ENCODE measurements at regions not wholly inside any gene's neighbourhood (a gene's known extent, or its start where the extent isn't known, plus 50 kb on each side); places are given as distances from the start of the nearest gene placed in this dataset.

DNA sequence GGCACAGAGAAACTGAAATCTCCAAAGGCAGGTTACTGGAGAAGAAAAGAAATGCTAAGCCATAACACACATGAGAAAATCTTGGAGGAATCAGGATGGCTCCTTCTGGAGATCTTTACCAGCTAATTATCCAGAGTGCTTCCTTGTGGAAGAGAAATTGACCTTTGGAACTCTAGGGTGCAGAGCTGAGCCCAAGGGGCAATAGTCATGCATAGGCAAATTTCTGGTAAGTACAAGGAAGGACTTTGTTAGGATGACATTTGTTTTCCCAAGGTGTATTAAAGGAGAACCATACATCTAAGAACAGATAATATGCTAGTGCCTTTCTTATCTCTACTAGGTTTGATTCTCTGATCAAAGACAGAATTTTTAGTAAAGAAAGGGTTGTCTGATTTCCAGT lies 670.6 kb downstream of the DHX35 start:
- in situ Hi-C loops (cut with HindIII; ENCODE audit: low pct_ligation_motif_present, low sequenced_read_pairs) = no loop called here
- DNase-seq = no peak
- Histone ChIP-seq H3K27ac (no peak overlapping the region), H3K4me3 (ENCODE audit: low read depth, low read length) (no peak overlapping the region), H3K27me3 (replicated peaks) (no peaks in the 10 kb centered on the region), H3K36me3 (replicated peaks) (no peaks in the 10 kb centered on the region)
- TF ChIP-seq, protein P1, sequence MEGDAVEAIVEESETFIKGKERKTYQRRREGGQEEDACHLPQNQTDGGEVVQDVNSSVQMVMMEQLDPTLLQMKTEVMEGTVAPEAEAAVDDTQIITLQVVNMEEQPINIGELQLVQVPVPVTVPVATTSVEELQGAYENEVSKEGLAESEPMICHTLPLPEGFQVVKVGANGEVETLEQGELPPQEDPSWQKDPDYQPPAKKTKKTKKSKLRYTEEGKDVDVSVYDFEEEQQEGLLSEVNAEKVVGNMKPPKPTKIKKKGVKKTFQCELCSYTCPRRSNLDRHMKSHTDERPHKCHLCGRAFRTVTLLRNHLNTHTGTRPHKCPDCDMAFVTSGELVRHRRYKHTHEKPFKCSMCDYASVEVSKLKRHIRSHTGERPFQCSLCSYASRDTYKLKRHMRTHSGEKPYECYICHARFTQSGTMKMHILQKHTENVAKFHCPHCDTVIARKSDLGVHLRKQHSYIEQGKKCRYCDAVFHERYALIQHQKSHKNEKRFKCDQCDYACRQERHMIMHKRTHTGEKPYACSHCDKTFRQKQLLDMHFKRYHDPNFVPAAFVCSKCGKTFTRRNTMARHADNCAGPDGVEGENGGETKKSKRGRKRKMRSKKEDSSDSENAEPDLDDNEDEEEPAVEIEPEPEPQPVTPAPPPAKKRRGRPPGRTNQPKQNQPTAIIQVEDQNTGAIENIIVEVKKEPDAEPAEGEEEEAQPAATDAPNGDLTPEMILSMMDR (IDR thresholded peaks at IDR 0.05; ENCODE audit: low read depth, low read length, missing control alignments) = no peak

DNA sequence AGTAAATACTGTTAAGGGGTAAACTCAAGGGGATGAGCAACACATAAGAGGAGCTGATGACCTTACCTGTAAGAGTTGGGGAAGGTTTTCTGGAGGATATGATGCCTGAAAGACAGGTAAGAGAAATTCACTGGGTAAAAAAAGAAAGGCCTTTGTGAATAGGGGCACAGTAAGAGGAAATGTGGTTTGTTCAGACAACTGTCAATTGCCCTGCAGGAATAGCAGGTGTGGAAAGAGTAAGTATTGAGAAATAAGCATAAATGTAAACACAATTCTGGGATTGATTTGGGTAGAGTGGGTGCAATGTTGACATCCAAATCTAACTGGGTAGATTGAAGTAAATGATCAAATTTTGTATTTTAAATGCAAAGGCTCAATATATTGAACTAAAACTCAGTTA lies 670.0 kb downstream of the DHX35 start:
- Histone ChIP-seq H3K27me3 (replicated peaks) (no peaks in the 10 kb centered on the region), H3K4me3 (ENCODE audit: low read depth, low read length) (no peak overlapping the region), H3K36me3 (replicated peaks) (no peaks in the 10 kb centered on the region), H3K27ac (no peak overlapping the region)
- no peak for DNase-seq
- in situ Hi-C loops (cut with HindIII; ENCODE audit: low pct_ligation_motif_present, low sequenced_read_pairs) = no loop called here
- TF ChIP-seq, protein P1 (IDR thresholded peaks at IDR 0.05; ENCODE audit: low read depth, low read length, missing control alignments) = no peak

DNA sequence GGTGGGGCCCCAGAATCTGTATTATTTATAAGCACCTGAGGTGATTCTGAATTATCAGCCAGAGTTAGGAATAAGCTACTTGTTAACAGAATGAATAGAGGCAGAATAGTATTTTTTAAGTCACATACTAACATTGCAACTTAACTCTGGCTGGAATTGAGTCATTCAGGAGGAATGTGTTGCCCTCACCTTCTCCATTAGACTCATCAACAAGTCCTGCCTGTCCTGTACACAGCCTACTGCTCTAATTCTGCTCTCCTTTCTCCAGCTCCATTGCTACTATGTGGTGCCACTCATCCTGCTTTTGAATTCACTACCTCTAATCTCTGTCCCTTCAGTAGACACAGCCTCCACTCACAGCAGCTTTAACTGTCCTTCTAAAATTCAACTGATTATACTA lies 669.4 kb downstream of the DHX35 start:
- Histone ChIP-seq H3K36me3 (replicated peaks) (no peaks in the 10 kb centered on the region), H3K4me3 (ENCODE audit: low read depth, low read length) (no peak overlapping the region), H3K27ac (no peak overlapping the region), H3K27me3 (replicated peaks) (no peaks in the 10 kb centered on the region)
- TF ChIP-seq, protein P1 (IDR thresholded peaks at IDR 0.05; ENCODE audit: low read depth, low read length, missing control alignments) = no peak
- peak; percentile 12 for DNase-seq
- in situ Hi-C loops (cut with HindIII; ENCODE audit: low pct_ligation_motif_present, low sequenced_read_pairs) = no loop called here

DNA sequence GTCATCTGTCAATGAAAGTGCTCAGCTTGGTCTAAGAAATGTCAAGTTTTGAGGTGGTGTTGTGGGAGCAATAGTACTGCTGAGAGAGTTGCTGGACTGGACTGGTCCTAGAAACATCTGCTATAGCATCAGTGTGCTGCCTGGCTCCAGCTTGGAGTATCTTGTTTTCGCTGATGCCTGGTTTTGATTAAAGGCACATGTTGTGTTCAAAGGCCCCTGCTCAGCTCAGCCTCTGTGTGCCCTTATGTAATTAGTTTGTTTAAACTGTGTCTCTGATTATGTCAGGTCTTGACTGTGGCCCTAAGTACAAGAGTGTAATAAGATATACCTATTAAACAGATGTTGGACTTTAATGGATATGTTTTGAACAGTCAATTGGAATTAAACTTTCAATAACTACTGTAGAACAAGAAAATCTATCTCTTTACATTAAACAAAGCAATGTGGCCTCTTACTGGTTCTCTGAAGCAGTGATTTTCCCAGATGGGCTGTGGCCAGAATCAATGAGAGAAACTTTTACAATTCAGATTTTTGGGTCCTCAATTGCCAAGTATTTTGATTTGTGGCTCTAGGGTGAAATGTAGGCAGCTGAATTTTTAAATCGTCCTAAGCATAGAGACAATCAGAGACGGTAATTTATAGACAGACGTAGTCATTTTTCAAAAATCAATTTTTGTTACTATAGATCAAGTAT lies 668.2 kb downstream of the DHX35 start:
- no peak for DNase-seq
- in situ Hi-C loops (cut with HindIII; ENCODE audit: low pct_ligation_motif_present, low sequenced_read_pairs) = no loop called here
- no peak overlapping the region for H3K27ac ChIP-seq
- no peak overlapping the region for H3K4me3 ChIP-seq (ENCODE audit: low read depth, low read length)
- H3K27me3 ChIP-seq (replicated peaks) = no peaks in the 10 kb centered on the region
- TF ChIP-seq, protein P1 (IDR thresholded peaks at IDR 0.05; ENCODE audit: low read depth, low read length, missing control alignments) = no peak
- H3K36me3 ChIP-seq (replicated peaks) = no peaks in the 10 kb centered on the region

DNA sequence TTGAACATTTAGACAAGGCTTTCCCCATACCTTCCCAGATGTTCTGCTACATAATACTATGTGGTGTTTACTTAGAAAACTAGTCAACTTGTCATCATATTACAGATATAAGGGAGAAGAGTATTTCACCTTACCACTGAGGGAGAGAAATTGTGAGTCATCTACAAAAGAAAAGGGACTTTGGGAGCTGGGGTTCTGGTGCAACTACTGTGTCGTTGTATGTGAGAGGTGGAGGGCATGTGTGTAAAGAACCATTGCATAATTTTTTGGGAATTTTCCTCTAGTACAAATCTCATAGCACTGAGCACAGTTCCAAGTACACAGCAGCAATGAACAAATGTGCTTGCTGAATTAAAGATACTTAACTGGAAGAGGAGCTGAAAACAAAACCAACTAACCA lies 665.6 kb downstream of the DHX35 start:
- no peak overlapping the region for H3K27ac ChIP-seq
- in situ Hi-C loops (cut with HindIII; ENCODE audit: low pct_ligation_motif_present, low sequenced_read_pairs) = no loop called here
- DNase-seq = no peak
- TF ChIP-seq, protein P1 (IDR thresholded peaks at IDR 0.05; ENCODE audit: low read depth, low read length, missing control alignments) = no peak
- no peak overlapping the region for H3K4me3 ChIP-seq (ENCODE audit: low read depth, low read length)
- no peaks in the 10 kb centered on the region for H3K27me3 ChIP-seq (replicated peaks)
- no peaks in the 10 kb centered on the region for H3K36me3 ChIP-seq (replicated peaks)

DNA sequence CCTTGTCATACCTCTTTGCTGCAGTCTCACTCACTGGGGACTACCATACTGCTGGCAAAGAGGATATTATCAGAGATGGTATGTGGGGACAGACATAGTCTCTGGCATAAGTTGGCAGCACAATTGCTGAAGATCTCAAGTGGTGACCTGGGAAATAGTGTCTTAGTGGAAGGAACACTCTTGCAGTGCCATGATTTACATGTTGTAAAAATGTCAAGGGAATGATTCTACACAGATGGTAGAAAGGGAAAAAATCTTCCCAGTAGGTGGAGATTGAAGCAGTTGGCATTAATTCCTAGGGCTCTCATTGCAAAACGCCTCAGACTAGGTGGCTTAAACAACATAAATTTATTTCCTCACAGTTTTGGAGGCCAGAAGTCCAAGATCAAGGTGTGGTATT lies 662.2 kb downstream of the DHX35 start:
- DNase-seq = no peak
- H3K27ac ChIP-seq = no peak overlapping the region

More for the DNA sequence above, 662.2 kb downstream of the DHX35 start:
- no peak overlapping the region for H3K4me3 ChIP-seq (ENCODE audit: low read depth, low read length)
- H3K27me3 ChIP-seq (replicated peaks) = no peaks in the 10 kb centered on the region
- no peaks in the 10 kb centered on the region for H3K36me3 ChIP-seq (replicated peaks)
- in situ Hi-C loops (cut with HindIII; ENCODE audit: low pct_ligation_motif_present, low sequenced_read_pairs) = no loop called here
- TF ChIP-seq, protein P1 (IDR thresholded peaks at IDR 0.05; ENCODE audit: low read depth, low read length, missing control alignments) = no peak
